Peyer's patch (tissue), 4 donors: ENCODE measurements at regions not wholly inside any gene's neighbourhood (a gene's known extent, or its start where the extent isn't known, plus 50 kb on each side); places are given as distances from the start of the nearest gene placed in this dataset.

Source experiments
- CTCF ChIP-seq, 6 experiments: fragments of 450-650 bp in 4 of 6; fragments of 200-600 bp in 2 of 6; sonication (generic) in 1 of 6; IDR thresholded peaks; one replicate each; pipeline ENCODE4 v1.5.1; 2017 to 2019; ENCODE audit warnings: antibody characterized with exemption in 6 of 6, mild to moderate bottlenecking in 3 of 6, moderate library complexity in 1 of 6
- POLR2A ChIP-seq, 2 donors: fragments of 450-650 bp; IDR thresholded peaks; one replicate each; pipeline ENCODE4 v1.5.1; 2017; ENCODE audit warnings: antibody characterized with exemption in 2 of 2, mild to moderate bottlenecking in 2 of 2, moderate library complexity in 2 of 2

GRCh38 chr1:112312879-112313278 is 83.1 kb upstream of the CTTNBP2NL start:
- TF ChIP-seq CTCF (IDR thresholded peaks at IDR 0.05) (no peak), POLR2A (IDR thresholded peaks at IDR 0.05) (no peak)
